ENCODE measurements at regions not wholly inside any gene's neighbourhood (a gene's known extent, or its start where the extent isn't known, plus 50 kb on each side); places are given as distances from the start of the nearest gene placed in this dataset.
"Not testable (repeated sequence)": the region's sequence is repeated elsewhere in the genome, so short reads cannot be mapped to it uniquely, and the experiment has no call there.

- Histone ChIP-seq H3K9me3 (no peaks in the 10 kb centered on the region), H3K36me3 (no peaks in the 10 kb centered on the region), H3K27me3 (no peaks in the 10 kb centered on the region), H3K27ac (no peak overlapping the region), H3K4me1 (no peaks in the 10 kb centered on the region), H3K4me3 (no peak overlapping the region)
- no peak for DNase-seq
- no peak for ATAC-seq
- intact Hi-C loops (cut with DNase I) = no loop called here
- TF ChIP-seq CTCF (IDR thresholded peaks at IDR 0.05) = no peak
Measured at GRCh38 chr2:153404792-153405191, 73.8 kb downstream of the RPRM start.

- Histone ChIP-seq H3K27me3 (no peaks in the 10 kb centered on the region), H3K36me3 (no peaks in the 10 kb centered on the region), H3K4me1 (no peaks in the 10 kb centered on the region), H3K9me3 (no peaks in the 10 kb centered on the region), H3K4me3 (no peak overlapping the region), H3K27ac (no peak overlapping the region)
- DNase-seq (no peak), ATAC-seq (no peak)
- intact Hi-C loops (cut with DNase I) = no loop called here
- no peak for TF ChIP-seq CTCF (IDR thresholded peaks at IDR 0.05)
Measured at GRCh38 chr2:153403940-153404339, 74.6 kb downstream of the RPRM start.

- intact Hi-C loops (cut with DNase I); H3K27ac ChIP-seq; ATAC-seq; H3K36me3 ChIP-seq; H3K4me3 ChIP-seq; H3K4me1 ChIP-seq; H3K9me3 ChIP-seq; H3K27me3 ChIP-seq: not testable (repeated sequence)
- peak in 1 of 4 donors; percentile 29 for DNase-seq
Measured at GRCh38 chr2:153403352-153403751, 75.2 kb downstream of the RPRM start.

- ATAC-seq (no peak), DNase-seq (no peak)
- no peak overlapping the region for H3K4me3 ChIP-seq
- peaks cover 0 to 5% of the 10 kb centered on the region in 2 donors for H3K9me3 ChIP-seq
- no peaks in the 10 kb centered on the region for H3K4me1 ChIP-seq
- no peak overlapping the region for H3K27ac ChIP-seq
- TF ChIP-seq CTCF (IDR thresholded peaks at IDR 0.05) = no peak
- H3K27me3 ChIP-seq = no peaks in the 10 kb centered on the region
- no peaks in the 10 kb centered on the region for H3K36me3 ChIP-seq
- intact Hi-C loops (cut with DNase I) = no loop called here
Measured at GRCh38 chr2:153394686-153395085, 83.9 kb downstream of the RPRM start.

GRCh38 chr2:153394247-153394646 is 84.3 kb downstream of the RPRM start:
- Histone ChIP-seq H3K4me1 (no peaks in the 10 kb centered on the region), H3K27ac (no peak overlapping the region), H3K4me3 (no peak overlapping the region), H3K9me3 (peaks cover 0 to 5% of the 10 kb centered on the region in 2 donors), H3K27me3 (no peaks in the 10 kb centered on the region), H3K36me3 (no peaks in the 10 kb centered on the region)
- DNase-seq = no peak
- intact Hi-C loops (cut with DNase I) = no loop called here
- no peak for ATAC-seq
- TF ChIP-seq CTCF (IDR thresholded peaks at IDR 0.05) = no peak

- DNase-seq (no peak), ATAC-seq (no peak)
- intact Hi-C loops (cut with DNase I) = no loop called here
- Histone ChIP-seq H3K4me1 (no peaks in the 10 kb centered on the region), H3K4me3 (no peak overlapping the region), H3K36me3 (no peaks in the 10 kb centered on the region), H3K27me3 (no peaks in the 10 kb centered on the region), H3K9me3 (peaks cover 0 to 5% of the 10 kb centered on the region in 2 donors), H3K27ac (no peak overlapping the region)
- TF ChIP-seq CTCF (IDR thresholded peaks at IDR 0.05) = no peak
Measured at GRCh38 chr2:153393518-153393917, 85.0 kb downstream of the RPRM start.
